ENCODE measurements at regions not wholly inside any gene's neighbourhood (a gene's known extent, or its start where the extent isn't known, plus 50 kb on each side); places are given as distances from the start of the nearest gene placed in this dataset.

DNA sequence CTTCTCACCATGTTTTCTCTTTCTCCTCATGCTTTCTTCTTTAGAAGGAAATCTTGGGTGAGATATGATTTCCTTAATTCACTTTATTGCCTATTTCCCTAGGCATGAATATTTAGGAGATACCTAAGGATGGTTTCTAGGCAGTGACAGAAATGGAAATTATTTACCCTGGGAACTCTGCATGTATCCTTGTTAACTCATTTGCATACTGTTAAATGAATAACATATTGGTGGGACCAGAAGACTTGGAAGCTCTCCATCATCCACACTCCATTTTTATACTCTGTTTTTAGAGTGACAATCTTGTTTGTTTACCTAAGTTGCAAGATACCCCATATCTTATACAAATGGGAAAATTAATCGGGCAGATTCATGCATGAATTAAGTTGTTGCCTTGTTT lies 285.7 kb downstream of the RNF144B start:
- no peak for DNase-seq (ENCODE audit: low spot score)

DNA sequence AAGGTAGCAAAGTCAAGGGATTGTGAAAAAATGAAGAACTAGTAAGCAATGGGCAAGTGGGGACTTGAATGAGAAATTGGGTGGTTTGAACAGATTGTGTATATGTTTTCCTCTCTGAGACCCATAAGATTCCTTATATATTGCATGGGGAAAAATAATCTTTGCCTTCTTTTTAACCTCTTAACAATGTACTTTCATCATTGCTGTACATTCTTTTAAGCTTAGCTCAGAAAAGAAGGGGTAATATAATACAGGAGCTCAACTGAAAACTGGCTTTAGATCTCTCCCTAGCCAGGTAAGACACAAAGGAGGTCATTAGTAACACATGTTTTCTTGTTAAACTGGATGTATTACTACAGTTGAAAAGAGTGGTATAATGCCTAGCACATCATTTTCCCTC lies 287.2 kb downstream of the RNF144B start:
- no peak for DNase-seq (ENCODE audit: low spot score)

DNA sequence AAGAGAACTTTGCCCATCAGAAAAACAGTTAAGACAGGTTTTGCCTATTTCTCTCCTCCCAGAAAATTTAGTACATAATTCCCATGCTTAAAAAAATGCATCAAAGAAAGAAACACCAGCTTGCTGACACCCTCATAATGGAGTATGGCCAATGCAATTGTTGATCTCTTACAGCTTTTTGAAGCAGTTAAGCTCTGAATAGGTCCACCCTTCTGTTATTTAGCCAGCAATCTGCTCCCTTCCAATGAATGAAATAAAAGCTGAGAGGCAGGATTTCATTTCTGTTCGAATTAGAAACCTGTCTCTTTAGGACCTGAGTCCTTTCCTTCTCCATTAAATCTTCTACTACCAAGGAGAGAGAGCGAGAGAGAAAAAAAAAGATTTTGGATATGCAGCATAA lies 288.7 kb downstream of the RNF144B start:
- no peak for DNase-seq (ENCODE audit: low spot score)

DNA sequence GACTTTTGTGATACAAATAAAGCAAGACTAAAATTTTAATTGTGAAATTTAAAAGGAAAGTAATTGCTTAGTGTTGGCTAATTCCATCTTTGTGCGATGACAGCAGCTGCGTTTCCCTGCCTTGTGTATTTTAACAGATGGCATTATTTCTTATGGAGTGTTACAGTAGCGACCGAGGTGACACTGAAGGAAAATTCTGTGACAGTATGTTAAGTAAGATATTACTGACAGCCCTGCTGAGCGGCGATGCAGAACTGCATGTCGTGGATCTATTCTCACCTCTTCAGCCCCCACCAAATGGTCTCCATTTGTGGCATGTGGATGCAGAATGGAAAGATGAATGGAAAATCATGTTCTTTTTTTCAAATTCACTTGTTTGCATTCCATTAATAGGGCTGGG lies 289.4 kb downstream of the RNF144B start:
- no peak for DNase-seq (ENCODE audit: low spot score)

DNA sequence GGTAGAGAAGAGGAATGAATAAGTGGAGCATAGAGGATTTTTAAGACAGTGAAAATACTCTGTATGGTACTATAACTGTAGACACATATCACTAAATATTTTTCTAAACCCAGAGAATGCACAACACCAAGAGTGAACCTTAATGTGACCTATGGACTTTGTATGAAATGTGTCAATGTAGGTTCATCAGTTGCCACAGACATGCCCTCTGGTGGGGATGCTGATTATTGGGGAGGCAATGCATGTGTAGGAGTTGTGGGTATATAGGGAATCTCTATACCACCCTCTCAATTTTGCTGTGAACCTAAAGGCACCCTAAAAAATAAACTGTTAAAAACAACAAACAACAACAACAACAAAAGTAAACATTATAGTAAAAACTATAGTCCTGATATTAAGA lies 293.7 kb downstream of the RNF144B start:
- DNase-seq (ENCODE audit: low spot score) = no peak

DNA sequence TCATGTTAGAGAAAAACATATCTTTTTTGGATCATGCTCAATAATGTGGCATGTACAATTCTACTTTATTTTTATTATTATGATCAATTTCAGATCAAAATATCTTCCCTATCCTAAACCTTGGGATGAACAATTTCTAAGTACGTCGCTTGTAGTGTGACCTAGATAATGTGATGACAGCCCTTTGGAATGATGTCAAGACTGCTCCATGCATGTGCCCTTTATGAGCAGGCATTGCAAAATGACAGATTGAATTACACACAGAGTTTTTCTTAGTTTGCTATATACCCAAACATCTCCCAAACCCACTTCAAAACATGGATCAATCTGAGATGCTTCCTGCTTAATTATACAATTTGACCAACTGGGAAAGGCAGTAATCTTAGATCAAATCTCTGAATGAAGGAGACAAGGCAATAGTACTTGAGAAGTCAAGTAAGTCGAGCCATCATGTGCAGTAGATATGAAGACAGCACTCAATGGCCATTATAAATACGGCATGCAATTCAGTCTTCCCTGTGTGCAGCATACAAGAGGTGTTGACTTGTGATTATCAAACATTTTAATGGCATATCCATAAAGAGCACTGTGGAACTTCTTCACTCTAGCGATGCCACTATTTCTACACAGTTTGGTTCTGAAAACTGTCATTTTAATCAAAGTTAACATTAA lies 294.8 kb downstream of the RNF144B start:
- DNase-seq (ENCODE audit: low spot score) = no peak

DNA sequence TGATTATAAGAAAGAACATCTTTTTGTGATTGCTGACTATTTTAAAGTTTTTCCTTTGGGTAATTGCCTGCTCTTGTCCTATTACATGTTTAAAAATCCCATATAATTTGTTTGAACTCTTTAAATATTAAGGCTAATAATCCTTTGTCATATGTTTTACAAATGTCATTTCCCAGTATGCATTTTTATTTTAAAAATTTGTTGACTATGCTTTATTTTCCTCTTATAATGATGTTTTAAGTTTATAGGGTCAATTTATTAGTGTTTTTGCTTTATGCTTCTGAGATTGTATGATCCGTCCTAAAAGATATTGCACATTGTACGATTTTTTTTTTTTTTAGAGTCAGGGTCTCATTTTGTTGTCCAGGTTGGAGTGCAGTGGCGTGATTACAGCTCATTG lies 297.2 kb downstream of the RNF144B start:
- DNase-seq (ENCODE audit: low spot score) = no peak

DNA sequence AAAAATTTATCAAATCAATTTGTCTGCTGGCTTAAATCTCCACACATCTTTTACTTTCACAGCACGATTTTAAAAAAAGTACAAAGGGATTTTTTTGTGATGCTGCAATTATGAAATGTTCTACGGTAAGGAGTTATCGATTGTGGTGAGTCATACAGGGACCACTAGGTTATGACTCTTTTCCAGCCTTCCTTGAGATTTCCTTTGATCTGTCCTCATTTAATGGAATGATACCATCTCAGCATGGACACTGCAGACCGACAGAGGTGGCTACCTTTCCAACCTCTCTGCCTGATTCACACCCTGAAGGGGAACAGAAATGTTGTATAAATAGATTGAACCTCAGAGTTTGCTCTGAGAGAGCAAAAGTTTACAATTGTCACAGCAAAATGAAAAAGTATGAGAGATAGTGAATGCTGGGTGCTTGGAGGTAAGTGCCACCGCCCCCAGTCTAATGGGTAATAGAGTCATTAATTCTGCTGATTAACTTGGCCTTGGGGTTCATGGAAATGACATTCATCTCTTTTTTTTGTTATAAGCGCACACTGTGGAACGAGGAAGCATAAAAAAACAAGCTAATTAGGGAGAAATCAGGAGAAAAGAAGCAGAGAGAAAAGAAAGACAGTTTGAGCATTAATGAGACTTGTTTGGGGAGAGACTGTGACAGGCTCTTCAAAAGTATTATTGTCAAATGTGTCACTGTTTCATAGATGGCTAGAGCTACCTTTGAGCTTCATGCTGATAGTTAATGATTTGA lies 306.0 kb downstream of the RNF144B start:
- DNase-seq (ENCODE audit: low spot score) = peak; percentile 20

DNA sequence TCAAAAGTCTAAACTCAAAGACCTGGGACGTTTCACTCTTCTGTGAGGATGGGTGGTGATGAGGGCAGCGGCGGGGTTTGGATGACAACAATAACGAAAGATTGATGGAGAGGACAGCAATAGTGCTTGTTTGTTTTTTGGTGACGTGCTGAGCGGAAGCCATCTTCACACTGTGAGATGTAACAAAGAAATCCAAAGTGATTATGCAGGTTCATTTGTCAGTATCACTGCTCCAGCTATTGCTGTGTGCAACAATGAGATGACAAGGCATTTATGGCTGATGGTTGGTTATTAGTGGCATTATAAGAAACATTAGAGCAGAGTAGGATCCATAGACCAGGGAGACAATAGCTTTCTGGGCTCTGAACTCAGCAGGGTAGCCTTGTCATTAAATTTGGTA lies 306.7 kb downstream of the RNF144B start:
- no peak for DNase-seq (ENCODE audit: low spot score)

DNA sequence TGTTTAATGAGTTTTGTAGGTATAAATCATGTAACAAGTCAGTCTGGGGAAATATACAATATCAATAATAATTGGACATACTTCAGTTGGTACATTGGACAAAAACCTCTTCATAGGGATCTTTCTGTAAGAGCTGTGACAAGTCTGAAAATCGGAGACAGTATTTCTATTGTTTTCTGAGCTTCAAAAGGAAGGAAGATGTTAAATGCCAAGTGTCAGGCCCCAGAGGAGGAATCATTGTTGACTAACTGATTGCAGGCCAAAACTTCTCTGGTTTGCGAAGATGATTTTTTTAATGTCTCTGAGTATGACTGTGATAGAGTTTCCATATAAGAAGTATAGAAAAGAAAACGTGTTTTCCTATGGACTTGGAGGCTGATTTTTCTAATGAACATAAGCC lies 316.4 kb downstream of the RNF144B start:
- DNase-seq (ENCODE audit: low spot score) = no peak

DNA sequence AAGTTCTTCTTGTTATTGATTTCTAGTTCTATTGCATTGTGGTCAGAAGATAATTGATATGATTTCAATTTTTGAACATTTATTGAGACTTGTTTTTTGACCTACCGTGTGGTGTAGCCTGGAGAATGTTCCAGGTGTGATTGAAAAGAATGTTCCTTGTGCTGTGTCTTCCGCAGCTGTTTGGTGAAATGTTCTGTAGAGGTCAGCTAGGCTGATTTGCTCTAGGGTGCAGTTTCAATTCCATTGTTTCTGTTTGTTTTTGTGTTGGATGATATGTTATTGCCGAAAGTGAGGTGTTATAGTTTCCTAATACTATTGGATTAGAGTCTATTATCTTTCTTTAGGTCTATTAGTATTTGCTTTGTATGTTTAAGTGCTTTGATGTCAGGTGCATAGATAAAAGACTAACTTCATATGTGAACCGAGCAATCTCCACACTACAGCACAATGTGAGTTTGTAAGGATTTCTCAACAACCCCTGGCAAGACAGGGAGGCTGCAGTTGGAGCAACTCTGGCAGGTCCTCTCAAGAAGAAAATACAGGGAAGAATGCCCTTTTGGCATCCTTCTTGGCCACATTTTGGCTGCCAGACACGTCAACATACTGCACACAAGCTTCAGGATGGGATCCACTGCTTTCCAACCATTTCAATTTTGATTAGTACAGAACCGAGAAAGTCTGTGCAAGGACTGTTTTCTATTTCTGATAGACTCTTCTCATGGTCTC lies 320.7 kb downstream of the RNF144B start:
- no peak for DNase-seq (ENCODE audit: low spot score)

DNA sequence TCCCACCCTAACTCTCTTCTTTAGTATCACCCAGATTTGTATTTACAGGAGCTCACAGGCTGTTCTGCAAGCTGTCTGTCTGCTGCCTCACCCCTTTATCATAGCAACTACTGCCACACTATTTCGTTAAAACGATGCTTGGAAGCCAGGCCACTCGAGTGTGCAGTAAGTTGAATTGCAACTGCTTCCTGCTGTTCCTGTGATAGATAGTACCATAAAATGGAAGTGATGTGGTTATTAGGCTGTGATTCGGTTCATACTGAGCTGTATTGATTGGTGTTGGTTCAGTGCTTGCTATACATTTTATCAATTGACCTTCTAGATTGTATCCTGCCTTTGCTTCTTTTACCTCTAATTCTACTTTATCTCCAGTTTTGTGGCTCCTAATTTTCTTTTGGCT lies 325.4 kb downstream of the RNF144B start:
- DNase-seq (ENCODE audit: low spot score) = no peak

DNA sequence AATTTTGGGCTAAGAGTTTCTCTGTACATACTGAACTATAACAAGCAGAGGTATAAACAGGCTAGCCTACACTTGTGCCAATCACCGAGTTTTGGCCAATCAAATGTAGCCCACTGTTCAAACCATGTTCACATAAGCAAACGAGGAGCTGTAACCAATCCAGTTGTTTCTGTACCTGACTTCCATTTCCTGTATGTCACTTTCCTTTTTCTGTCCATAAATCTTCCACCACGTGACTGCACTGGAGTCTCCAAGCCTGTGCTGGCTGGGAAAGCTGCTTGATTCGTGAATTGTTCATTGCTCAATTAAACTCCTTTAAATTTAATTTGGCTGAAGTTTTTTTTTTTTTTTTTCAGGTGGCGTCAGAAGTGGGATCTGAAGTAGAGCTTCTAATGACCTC lies 332.9 kb downstream of the RNF144B start:
- no peak for DNase-seq (ENCODE audit: low spot score)

DNA sequence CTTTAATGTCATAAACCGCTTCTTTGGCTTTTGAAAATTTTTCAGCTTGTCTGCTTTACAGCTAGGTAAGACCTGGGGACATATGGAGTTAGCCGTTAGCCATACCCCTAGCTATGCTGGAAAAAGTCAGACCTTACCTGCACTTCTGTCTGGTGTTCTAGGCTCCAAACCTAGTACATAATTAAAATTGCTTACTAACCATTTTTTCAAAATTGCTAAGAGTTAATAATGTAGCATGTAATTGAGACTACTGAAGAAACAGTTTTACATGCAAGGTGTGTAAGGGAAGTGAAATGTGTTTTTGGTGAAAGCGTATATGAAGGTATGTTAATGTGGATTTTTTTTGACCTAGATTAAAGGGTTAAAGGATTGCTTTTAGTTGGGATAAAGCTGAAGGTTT lies 336.9 kb downstream of the RNF144B start:
- DNase-seq (ENCODE audit: low spot score) = no peak

DNA sequence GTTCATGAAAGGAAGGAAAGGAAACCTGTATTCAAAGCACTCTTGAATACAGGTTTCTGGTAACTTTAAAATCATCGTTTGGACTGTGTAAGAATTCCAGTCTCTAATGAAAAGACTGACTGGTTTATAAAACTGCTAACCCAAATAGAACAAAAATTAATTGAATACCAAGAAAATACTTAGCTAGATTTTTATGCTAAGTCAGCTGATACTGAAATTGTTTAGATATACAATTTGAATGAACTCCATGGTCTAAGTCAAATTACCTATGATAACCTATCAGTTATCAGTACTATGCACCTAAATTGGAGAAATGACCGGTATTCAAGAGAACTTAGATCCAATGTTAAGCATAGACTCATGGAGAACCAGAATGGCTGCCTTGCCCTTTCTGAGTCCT lies 338.3 kb downstream of the RNF144B start:
- DNase-seq (ENCODE audit: low spot score) = no peak

DNA sequence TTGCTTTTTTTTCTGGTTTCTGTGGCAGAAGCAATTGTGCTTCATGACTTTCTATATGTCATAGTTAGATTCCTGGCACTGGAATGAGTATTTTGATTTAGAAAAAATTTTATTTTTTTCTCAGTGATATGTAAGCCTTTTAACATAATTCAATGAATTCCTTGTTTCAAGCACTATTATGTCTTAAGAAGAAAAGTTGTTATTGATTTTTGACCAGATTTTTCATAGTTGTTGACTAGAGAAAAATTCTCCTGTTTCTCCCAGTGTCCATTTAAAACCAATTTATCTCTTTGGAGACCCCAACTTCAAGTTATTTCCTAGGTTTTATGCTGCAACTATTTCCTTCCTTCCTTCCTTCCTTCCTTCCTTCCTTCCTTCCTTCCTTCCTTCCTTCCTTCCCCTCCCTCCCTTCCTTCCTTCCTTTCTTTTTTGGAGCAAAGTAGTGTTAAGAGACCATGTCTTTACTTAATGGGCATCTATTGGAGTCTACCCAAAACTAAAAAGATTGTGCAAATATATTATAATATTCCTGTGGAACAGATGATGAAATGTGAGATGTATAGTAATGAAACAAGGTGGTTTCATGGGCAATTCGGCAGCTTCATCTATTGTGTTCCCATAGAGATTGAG lies 346.9 kb downstream of the RNF144B start:
- no peak for DNase-seq (ENCODE audit: low spot score)

DNA sequence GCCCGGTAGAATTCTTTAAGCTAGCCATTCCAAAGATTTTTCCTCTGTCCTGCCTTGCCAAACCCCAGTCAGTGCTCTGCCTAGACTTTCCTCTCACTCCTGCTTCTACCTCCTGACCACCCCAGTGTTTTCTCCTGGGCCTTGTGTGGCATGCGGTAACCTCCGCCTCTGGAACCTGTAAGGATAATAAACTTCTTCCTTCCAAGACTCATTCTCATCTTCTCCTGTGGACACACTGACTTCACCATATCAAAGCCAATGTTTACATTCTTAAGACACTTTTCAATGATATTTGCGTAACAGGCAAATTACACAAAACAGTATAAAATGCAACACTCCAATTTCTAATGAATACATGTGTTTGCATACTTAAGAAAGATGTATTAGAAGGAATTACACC lies 354.6 kb downstream of the RNF144B start:
- no peak for DNase-seq (ENCODE audit: low spot score)

DNA sequence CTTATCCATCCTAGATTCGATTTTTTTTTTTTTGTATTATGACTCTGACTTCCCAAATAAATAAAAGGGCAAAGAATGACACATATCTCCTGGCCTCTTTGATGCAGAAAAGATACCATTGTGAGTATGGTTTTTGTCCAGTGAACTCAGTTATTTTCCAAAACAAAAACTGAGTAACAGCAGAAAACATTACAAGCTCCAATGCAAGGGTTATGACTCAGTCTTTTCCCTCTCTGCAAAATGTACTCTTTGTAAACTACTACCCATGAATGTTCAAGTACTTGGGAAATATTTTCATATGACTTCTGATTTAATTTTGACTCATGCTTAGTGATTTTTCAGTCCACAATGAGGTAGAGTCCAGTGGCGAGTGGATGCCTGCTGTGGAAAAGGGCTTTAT lies 355.3 kb downstream of the RNF144B start:
- DNase-seq (ENCODE audit: low spot score) = no peak

DNA sequence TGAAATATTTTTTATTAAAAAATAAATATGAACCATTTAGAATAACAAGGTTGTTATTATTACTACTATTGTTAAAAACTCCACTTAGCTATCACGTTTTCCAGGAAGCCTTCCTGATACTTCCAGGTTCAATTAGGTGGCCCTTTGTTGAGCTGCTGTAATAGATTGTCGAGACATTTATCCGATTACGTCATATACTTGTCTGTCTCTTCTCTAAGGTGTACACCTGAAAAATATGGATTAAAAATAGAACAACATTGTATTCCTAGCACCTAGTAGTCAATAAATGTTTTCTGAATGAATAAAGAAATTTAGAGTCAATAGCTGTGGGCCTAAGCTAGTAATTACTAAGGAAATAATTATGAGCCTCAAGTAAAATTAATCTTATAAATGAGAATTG lies 359.6 kb downstream of the RNF144B start:
- DNase-seq (ENCODE audit: low spot score) = no peak

DNA sequence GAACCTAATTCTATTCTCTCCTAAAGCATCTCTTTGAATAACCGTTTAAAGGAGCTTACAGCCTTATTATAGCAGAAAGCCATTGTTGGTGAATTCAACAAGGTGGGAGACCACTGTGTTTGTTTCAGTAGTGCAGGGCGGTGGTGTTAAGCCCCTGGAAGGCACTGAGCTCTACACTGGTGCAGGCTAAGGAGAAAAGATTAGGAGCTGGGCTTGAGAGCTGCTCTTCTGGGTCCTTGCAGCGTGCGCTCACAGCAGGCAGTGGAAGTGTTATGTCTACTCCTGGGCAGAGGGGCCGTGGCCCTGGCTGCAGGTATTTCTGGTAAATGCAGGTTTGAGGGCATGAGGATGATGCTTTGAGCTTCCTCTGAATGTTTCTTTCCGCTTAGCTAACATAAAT lies 361.2 kb downstream of the RNF144B start:
- no peak for DNase-seq (ENCODE audit: low spot score)

DNA sequence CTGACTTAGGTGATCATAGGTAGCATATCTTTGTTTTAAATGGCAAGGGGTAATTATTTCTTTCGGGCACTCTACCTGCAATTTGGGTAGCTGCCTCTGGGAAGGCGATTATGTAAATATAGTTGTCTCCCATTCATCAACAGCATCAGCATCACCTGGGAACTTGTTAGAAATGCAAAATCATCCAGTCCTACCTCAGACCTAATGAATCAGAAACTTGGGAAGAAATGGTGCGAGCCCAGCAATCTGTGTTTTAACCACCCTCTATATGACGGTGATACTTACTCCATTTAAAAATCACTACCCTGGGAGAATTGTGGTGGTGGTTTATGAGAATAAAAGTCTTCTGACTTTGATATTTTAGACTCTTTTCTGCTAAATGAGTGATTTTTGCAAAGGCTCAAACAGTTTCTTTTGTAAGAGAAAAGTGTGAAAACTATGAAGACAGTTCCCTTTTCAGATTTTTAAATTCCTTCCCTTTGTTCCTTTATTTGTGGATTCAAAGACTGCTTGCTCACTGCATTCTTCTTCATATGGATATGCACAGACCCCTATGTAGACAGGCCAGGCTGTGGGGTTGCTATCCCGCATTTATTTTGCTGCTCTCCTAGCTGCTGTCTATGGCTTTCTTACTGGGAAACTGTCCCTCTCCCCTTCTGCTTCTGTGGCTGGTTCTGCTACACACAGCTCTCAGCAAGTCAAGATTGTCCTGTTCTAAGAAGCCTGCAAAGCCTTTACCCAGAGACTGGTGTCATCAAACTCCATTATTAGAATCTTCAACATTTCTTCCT lies 365.3 kb downstream of the RNF144B start:
- no peak for DNase-seq (ENCODE audit: low spot score)

DNA sequence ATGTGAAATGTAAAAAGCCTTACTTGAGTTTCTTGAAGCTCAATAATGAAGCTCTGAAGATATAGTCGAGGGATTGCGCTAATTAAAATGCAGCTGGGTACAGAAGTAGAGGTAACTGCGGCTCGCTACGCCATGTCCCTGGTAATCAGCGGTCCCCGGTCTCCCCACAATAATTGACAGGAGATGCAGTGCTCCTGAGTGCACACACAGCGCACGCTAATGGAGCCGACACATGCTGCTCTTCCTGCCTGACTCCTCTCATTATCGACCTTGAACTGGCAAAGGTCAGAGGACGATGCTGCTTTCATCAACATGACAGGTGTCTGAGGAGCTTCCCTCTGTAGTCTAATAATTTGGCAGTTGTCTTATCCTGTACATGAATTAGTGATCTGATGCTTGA lies 365.9 kb downstream of the RNF144B start:
- DNase-seq (ENCODE audit: low spot score) = no peak
